ENCODE measurements at regions not wholly inside any gene's neighbourhood (a gene's known extent, or its start where the extent isn't known, plus 50 kb on each side); places are given as distances from the start of the nearest gene placed in this dataset.

DNA sequence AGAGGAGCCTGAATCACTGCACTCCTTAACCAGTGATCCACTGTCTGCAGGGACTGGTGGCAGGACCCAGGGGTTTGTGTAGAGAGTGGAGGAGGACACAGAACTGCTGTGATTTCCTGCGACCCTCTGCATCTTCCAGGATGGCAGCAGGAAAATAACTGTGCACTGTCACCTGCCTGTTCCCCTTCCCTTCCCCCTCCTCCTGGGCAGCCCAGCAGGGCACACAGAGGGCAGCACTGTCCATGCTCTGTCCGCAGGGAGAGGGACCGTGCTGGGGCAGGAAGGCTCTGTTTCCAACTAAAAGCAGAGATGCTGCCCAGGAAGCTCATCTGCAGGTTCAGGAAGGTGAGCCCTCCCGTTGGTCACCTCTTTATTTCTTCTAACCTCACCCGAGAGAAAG, 168.7 kb downstream of the ZBTB18 start:
- H3K27me3 ChIP-seq, result peaks cover 8% of the 10 kb centered on the region
- H3K4me1 ChIP-seq, result no peaks in the 10 kb centered on the region
- no peak overlapping the region for H3K4me3 ChIP-seq
- H3K9me3 ChIP-seq, result no peaks in the 10 kb centered on the region
- DNase-seq (ENCODE audit: low spot score in 2 of 2), result no peak
- H3K27ac ChIP-seq, result no peak overlapping the region
- H3K36me3 ChIP-seq, result no peaks in the 10 kb centered on the region
- 72% methylated on average over 5 of the region's 5 CpGs for WGBS
- no peak for TF ChIP-seq EP300 (IDR thresholded peaks at IDR 0.05)
- no peak for TF ChIP-seq POLR2AphosphoS5 (IDR thresholded peaks at IDR 0.05)

DNA sequence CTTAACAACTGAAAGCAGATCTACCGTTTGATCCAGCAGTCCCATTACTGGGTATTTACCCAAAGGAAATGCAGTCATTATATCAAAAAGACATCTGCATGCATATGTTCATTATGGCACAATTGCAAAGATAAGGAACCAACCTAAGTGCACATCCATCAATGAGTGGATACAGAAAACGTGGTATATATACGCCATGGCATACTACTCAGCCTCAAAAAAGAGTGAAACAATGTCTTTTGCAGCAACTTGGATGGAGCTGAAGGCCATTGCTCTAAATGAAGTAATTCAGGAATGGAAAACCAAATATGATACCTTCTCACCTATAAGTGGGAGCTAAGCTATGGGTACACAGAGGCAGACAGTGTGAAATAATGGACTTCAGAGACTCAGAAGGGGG, 169.3 kb downstream of the ZBTB18 start:
- Histone ChIP-seq H3K4me1 (no peaks in the 10 kb centered on the region), H3K9me3 (no peaks in the 10 kb centered on the region), H3K27ac (no peak overlapping the region), H3K36me3 (no peaks in the 10 kb centered on the region), H3K27me3 (peaks cover 8% of the 10 kb centered on the region), H3K4me3 (no peak overlapping the region)
- no peak for DNase-seq (ENCODE audit: low spot score in 2 of 2)
- 60% methylated on average over 3 of the region's 3 CpGs for WGBS
- TF ChIP-seq POLR2A (IDR thresholded peaks at IDR 0.05) (no peak), POLR2AphosphoS5 (IDR thresholded peaks at IDR 0.05) (no peak), EP300 (IDR thresholded peaks at IDR 0.05) (no peak)
- TF ChIP-seq, protein P1, sequence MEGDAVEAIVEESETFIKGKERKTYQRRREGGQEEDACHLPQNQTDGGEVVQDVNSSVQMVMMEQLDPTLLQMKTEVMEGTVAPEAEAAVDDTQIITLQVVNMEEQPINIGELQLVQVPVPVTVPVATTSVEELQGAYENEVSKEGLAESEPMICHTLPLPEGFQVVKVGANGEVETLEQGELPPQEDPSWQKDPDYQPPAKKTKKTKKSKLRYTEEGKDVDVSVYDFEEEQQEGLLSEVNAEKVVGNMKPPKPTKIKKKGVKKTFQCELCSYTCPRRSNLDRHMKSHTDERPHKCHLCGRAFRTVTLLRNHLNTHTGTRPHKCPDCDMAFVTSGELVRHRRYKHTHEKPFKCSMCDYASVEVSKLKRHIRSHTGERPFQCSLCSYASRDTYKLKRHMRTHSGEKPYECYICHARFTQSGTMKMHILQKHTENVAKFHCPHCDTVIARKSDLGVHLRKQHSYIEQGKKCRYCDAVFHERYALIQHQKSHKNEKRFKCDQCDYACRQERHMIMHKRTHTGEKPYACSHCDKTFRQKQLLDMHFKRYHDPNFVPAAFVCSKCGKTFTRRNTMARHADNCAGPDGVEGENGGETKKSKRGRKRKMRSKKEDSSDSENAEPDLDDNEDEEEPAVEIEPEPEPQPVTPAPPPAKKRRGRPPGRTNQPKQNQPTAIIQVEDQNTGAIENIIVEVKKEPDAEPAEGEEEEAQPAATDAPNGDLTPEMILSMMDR (IDR thresholded peaks at IDR 0.05), result no peak

DNA sequence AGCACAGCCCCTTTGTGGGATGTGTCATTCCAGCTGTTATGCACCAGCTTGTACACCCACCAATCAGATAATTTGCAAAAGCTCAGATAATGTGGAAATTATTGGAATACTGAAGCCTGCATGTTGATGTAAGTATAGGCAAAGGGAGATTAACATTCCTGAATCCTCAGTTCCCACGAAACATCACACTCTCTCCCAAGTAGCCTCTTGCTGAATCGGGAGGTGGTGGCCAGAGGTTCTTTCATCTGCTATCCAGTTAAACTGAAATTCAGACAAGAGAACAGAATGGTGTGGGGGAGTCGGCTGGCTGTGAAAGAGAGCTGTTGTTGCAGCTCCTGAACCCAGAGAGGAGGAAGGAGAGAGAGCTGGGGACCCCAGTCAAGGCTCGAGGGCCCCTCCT, 170.9 kb downstream of the ZBTB18 start:
- Histone ChIP-seq H3K4me3 (no peak overlapping the region), H3K36me3 (no peaks in the 10 kb centered on the region), H3K4me1 (no peaks in the 10 kb centered on the region), H3K27ac (no peak overlapping the region), H3K27me3 (peaks cover 8% of the 10 kb centered on the region), H3K9me3 (no peaks in the 10 kb centered on the region)
- 55% methylated on average over 4 of the region's 4 CpGs for WGBS
- TF ChIP-seq POLR2A (IDR thresholded peaks at IDR 0.05) (no peak), POLR2AphosphoS5 (IDR thresholded peaks at IDR 0.05) (no peak), EP300 (IDR thresholded peaks at IDR 0.05) (no peak)
- TF ChIP-seq, protein P1 (IDR thresholded peaks at IDR 0.05), result no peak
- no peak for DNase-seq (ENCODE audit: low spot score in 2 of 2)

DNA sequence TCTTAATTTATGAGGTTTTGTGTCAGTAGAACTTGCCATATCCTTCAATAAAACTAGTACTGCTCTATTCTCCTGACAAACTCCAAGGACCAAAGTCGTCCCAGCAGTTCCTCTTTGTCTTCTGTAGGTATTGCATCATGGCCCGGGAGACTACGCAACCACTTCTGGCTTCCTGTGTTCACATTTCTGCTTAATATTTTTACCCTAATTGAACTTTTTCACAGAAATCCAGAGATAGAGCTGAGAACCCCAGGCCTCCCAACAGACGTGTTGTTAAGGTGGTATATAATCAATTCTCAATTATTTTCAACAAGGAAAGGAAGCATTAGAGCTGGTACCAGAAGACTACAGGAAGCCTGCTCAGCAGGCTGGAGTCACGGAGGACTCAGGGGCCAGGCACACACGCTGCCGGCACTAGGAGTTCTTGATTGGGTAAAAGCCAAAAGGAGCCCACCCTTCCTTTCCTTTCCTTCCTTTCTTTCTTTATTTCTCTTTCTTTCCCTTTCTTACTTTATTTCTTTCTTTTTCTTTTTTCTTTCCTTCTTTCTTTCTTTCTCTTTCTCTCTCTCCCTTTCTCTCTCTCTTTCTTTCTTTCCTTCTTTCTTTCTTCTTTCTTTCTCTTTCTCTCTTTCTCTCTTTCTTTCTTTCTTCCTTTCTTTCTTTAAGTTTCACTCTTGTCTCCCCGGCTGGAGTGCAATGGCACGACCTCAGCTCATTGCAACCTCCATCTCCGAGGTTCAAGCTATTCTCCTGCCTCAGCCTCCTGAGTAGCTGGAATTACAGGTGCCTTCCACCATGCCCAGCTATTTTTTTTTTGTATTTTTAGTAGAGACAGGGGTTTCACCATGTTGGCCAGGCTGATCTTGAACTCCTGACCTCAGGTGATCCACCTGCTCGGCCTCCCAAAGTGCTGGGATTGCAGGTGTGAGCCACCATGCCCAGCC, 173.7 kb downstream of the ZBTB18 start:
- DNase-seq (ENCODE audit: low spot score in 2 of 2), result no peak
- H3K4me1 ChIP-seq, result no peaks in the 10 kb centered on the region
- H3K9me3 ChIP-seq, result no peaks in the 10 kb centered on the region
- peaks cover 7% of the 10 kb centered on the region for H3K27me3 ChIP-seq
- WGBS, result 85% methylated on average over 11 of the region's 11 CpGs
- TF ChIP-seq POLR2AphosphoS5 (IDR thresholded peaks at IDR 0.05) (no peak), EP300 (IDR thresholded peaks at IDR 0.05) (no peak), POLR2A (IDR thresholded peaks at IDR 0.05) (no peak)
- TF ChIP-seq, protein P1 (IDR thresholded peaks at IDR 0.05), result no peak
- no peaks in the 10 kb centered on the region for H3K36me3 ChIP-seq
- H3K4me3 ChIP-seq, result no peak overlapping the region
- H3K27ac ChIP-seq, result no peak overlapping the region

DNA sequence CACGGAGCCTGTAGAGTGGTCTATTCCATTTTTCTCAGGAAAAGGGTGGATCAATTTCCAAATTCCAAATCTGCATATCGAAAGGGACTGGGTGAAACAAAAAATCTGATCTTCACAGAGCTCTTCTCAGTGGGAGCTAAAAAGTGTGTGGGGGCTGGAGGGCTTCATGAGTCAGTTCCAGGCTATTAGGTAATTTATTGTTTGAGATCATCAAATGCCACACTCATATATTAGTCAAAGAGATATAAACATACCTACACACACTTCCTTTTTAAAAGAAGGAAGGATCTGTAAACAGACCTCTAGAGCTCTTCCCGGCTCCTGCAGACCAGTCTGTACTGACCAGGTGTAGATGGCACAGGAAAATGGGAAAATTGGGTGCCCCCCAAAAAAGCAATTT, 175.4 kb downstream of the ZBTB18 start:
- no peak for DNase-seq (ENCODE audit: low spot score in 2 of 2)
- Histone ChIP-seq H3K4me3 (no peak overlapping the region), H3K27ac (no peak overlapping the region), H3K27me3 (peaks cover 4% of the 10 kb centered on the region), H3K9me3 (no peaks in the 10 kb centered on the region), H3K36me3 (no peaks in the 10 kb centered on the region), H3K4me1 (peaks cover 5% of the 10 kb centered on the region)
- WGBS, result 94% methylated on average over 3 of the region's 3 CpGs
- TF ChIP-seq POLR2AphosphoS5 (IDR thresholded peaks at IDR 0.05) (no peak), EP300 (IDR thresholded peaks at IDR 0.05) (no peak), POLR2A (IDR thresholded peaks at IDR 0.05) (no peak)
- TF ChIP-seq, protein P1 (IDR thresholded peaks at IDR 0.05), result no peak
